Heart right ventricle (tissue), 16 donors: ENCODE measurements at regions not wholly inside any gene's neighbourhood (a gene's known extent, or its start where the extent isn't known, plus 50 kb on each side); places are given as distances from the start of the nearest gene placed in this dataset.

Experiments used
- ATAC-seq, 8 donors: fragments of 200-7000 bp; cut with Tn5 transposase; one replicate each; pipeline ENCODE4 v1.9.1; 2020; ENCODE audit warnings: mild to moderate bottlenecking in 8 of 8, moderate library complexity in 8 of 8, moderate number of reproducible peaks in 1 of 8
- DNase-seq, 2 donors: peaks; one replicate each; pipeline ENCODE4 v3.0.0-alpha.2; 2020
- H3K27ac ChIP-seq, 10 donors: fragments of 200-600 bp; sonication (generic) in 2 of 10; one replicate each; pipeline versions ENCODE4 v1.5.0 to v1.8.0; 2020 to 2022; ENCODE audit warnings: mild to moderate bottlenecking in 3 of 10
- H3K27me3 ChIP-seq, 7 donors: fragments of 200-600 bp; one replicate each; pipeline ENCODE4 v1.8.0; 2021 to 2022; ENCODE audit warnings: mild to moderate bottlenecking in 2 of 7
- H3K36me3 ChIP-seq, 9 donors: fragments of 200-600 bp; sonication (generic) in 1 of 9; one replicate each; pipeline versions ENCODE4 v1.5.0 to v1.8.0; 2020 to 2022; ENCODE audit warnings: mild to moderate bottlenecking in 2 of 9
- H3K4me1 ChIP-seq, 9 donors: fragments of 200-600 bp; sonication (generic) in 1 of 9; one replicate each; pipeline versions ENCODE4 v1.5.0 to v1.8.0; 2020 to 2022; ENCODE audit warnings: mild to moderate bottlenecking in 4 of 9
- H3K4me3 ChIP-seq, 10 donors: fragments of 200-600 bp; sonication (generic) in 2 of 10; one replicate each; pipeline versions ENCODE4 v1.5.0 to v1.8.0; 2020 to 2022; ENCODE audit warnings: mild to moderate bottlenecking in 7 of 10, moderate library complexity in 2 of 10
- H3K9me3 ChIP-seq, 11 donors: fragments of 200-600 bp in 10 of 11; sonication (generic) in 2 of 11; one replicate each; pipeline versions ENCODE4 v1.5.0 to v1.8.0; 2013 to 2022; ENCODE audit warnings: mild to moderate bottlenecking in 2 of 11, control low read depth in 1 of 11, moderate library complexity in 1 of 11
- WGBS, 2 donors: extraction: QIAGEN DNeasy Blood & Tissue Kit; methylation state at CpG; one replicate each; pipeline ENCODE4 v1.1.7; 2013; ENCODE audit warnings: inconsistent platforms in 1 of 2; 5-methylcytosine and 5-hydroxymethylcytosine counted together
- intact Hi-C, 10 donors: fragments of 100-400 bp; cut with DNase I; formaldehyde crosslinking; loops; one replicate each; pipeline versions ENCODE4 v1.11.1 to v1.14.2; 2022
- TF ChIP-seq, protein P1 (sequence below), 9 donors: fragments of 200-600 bp; sonication (generic) in 2 of 9; IDR thresholded peaks; one replicate each; pipeline versions ENCODE4 v1.5.0 to v1.8.0; 2021 to 2022; ENCODE audit warnings: antibody characterized with exemption in 9 of 9, mild to moderate bottlenecking in 5 of 9, moderate library complexity in 1 of 9
- donor health status: Arrhythmogenic right ventricular cardiomyopathy.
- donor health status: ischemic (EF 13 %, LVEDD 7.1; RV severe dilation, severe dysfunction).
- donor health status: healthy with polysubstance abuse.
- donor health status: DM: no; HTN: yes; CAD: no.
- donor health status: DM: no; HTN: no; CAD: no.
- donor health status: ischemic (EF 25% LVEDD 6.9; RV normal size, moderate dysfunction).
- donor health status: ischemic (EF 25% LVEDD 5.7; RV mildly dilated, moderate dysfunction).
- donor health status: healthy.
- donor health status: DM: yes; HTN: yes; CAD: no.
- donor health status: Ischemic cardiomyopathy.
- donor health status: ischemic (EF 35%, LVEDD 5.7; RV mildly dilated, moderate dysfunction).
- donor health status: nonischemic (EF 11% LVEDD 7.7; RV severe dilation, severe dysfunction).
- donor health status: DM: yes; HTN: yes; CAD: no.
- donor health status: PGD.
- donor health status: ischemic (EF 29% LVEDD 5.4; RV normal size, mild dysfunction).
- donor health status: nonischemic (EF 23%, LVEDD 6.1; RV moderate dilation, normal function).

GRCh38 chr4:176925962-176926361 is 133.2 kb upstream of the VEGFC start:
- no peak for DNase-seq
- no peak overlapping the region for H3K4me3 ChIP-seq
- H3K27ac ChIP-seq, result no peak overlapping the region
- intact Hi-C loops, result no loop called here
- H3K4me1 ChIP-seq, result no peaks in the 10 kb centered on the region
- H3K36me3 ChIP-seq, result no peaks in the 10 kb centered on the region
- WGBS, 2 donors, result 55 to 69% methylated on average over 2 of the region's 2 CpGs
- TF ChIP-seq, protein P1, sequence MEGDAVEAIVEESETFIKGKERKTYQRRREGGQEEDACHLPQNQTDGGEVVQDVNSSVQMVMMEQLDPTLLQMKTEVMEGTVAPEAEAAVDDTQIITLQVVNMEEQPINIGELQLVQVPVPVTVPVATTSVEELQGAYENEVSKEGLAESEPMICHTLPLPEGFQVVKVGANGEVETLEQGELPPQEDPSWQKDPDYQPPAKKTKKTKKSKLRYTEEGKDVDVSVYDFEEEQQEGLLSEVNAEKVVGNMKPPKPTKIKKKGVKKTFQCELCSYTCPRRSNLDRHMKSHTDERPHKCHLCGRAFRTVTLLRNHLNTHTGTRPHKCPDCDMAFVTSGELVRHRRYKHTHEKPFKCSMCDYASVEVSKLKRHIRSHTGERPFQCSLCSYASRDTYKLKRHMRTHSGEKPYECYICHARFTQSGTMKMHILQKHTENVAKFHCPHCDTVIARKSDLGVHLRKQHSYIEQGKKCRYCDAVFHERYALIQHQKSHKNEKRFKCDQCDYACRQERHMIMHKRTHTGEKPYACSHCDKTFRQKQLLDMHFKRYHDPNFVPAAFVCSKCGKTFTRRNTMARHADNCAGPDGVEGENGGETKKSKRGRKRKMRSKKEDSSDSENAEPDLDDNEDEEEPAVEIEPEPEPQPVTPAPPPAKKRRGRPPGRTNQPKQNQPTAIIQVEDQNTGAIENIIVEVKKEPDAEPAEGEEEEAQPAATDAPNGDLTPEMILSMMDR (IDR thresholded peaks at IDR 0.05), result no peak
- no peak for ATAC-seq
- no peaks in the 10 kb centered on the region for H3K9me3 ChIP-seq
- no peaks in the 10 kb centered on the region for H3K27me3 ChIP-seq

- 89 to 100% methylated on average over 1 of the region's 1 CpG for WGBS, 2 donors
- TF ChIP-seq, protein P1 (IDR thresholded peaks at IDR 0.05), result no peak
- ATAC-seq (no peak), DNase-seq (no peak)
- H3K27ac ChIP-seq, result no peak overlapping the region
- H3K9me3 ChIP-seq, result no peaks in the 10 kb centered on the region
- H3K4me3 ChIP-seq, result no peak overlapping the region
- no peaks in the 10 kb centered on the region for H3K36me3 ChIP-seq
- no peaks in the 10 kb centered on the region for H3K27me3 ChIP-seq
- intact Hi-C loops, result no loop called here
- H3K4me1 ChIP-seq, result no peaks in the 10 kb centered on the region
These were observed 134.4 kb upstream of the VEGFC start for GRCh38 chr4:176927117-176927516.

- no peaks in the 10 kb centered on the region for H3K27me3 ChIP-seq
- no peak overlapping the region for H3K27ac ChIP-seq
- no peaks in the 10 kb centered on the region for H3K4me1 ChIP-seq
- H3K9me3 ChIP-seq, result no peaks in the 10 kb centered on the region
- intact Hi-C loops, result no loop called here
- TF ChIP-seq, protein P1 (IDR thresholded peaks at IDR 0.05), result no peak
- H3K36me3 ChIP-seq, result no peaks in the 10 kb centered on the region
- no peak overlapping the region for H3K4me3 ChIP-seq
- no peak for DNase-seq
- WGBS, 2 donors, result 50 to 61% methylated on average over 2 of the region's 2 CpGs
- no peak for ATAC-seq
These were observed 134.9 kb upstream of the VEGFC start for GRCh38 chr4:176927664-176928063.

DNA sequence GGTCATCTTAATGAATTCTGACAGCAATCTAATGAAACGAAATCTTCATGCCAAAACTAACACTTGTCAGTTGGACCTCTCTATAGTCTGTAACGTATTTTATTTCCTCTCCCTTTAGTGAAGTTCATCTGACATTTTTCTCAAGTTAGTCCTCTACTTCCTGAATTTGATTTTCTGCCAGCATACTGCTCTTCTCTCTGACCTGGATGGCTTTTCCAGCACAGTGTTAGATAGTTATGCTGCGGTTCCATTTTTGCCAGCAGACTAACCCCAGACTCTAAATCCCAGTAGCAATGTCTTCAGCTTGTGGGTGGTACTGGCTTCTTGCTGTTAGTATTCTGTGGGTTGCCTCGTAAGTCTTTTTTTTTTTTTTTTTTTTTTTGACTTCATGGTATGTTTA is 146.7 kb upstream of the VEGFC start:
- no peaks in the 10 kb centered on the region for H3K36me3 ChIP-seq
- H3K27ac ChIP-seq, result no peak overlapping the region
- ATAC-seq (no peak), DNase-seq (no peak)
- H3K27me3 ChIP-seq, result no peaks in the 10 kb centered on the region
- TF ChIP-seq, protein P1 (IDR thresholded peaks at IDR 0.05), result no peak
- no peak overlapping the region for H3K4me3 ChIP-seq
- H3K9me3 ChIP-seq, result no peaks in the 10 kb centered on the region
- intact Hi-C loops, result no loop called here
- 35 to 43% methylated on average over 4 of the region's 4 CpGs for WGBS, 2 donors
- no peaks in the 10 kb centered on the region for H3K4me1 ChIP-seq

DNA sequence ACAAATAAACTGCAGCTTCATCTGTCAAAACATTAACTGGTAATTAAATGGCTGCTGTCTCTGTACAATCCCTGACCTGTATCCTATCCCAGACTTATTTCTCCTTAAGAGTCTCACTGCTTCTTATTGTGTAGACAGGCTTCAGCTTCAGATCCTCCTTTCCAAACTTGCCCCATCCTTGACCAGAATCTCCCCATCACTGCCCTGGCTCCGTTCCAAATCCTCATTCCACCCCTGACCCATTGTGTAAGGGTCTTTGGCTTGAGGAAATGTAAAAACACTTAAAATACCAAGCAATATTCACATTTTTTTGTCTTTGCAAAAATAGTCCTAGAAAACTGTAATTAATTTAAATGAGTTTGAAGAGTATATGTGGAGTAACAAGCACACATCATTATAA is 152.6 kb upstream of the VEGFC start:
- ATAC-seq, result no peak
- no peaks in the 10 kb centered on the region for H3K36me3 ChIP-seq
- no peak overlapping the region for H3K4me3 ChIP-seq
- H3K27ac ChIP-seq, result no peak overlapping the region
- intact Hi-C loops, result no loop called here
- WGBS, 2 donors, result 0% methylated on average over 1 of the region's 1 CpG
- no peak for DNase-seq
- no peaks in the 10 kb centered on the region for H3K4me1 ChIP-seq
- no peaks in the 10 kb centered on the region for H3K9me3 ChIP-seq
- TF ChIP-seq, protein P1 (IDR thresholded peaks at IDR 0.05), result no peak
- no peaks in the 10 kb centered on the region for H3K27me3 ChIP-seq
